ENCODE measurements at regions not wholly inside any gene's neighbourhood (a gene's known extent, or its start where the extent isn't known, plus 50 kb on each side); places are given as distances from the start of the nearest gene placed in this dataset.
A peak's percentile ranks its signal among the peaks of the same experiment; 100 is the strongest.

DNA sequence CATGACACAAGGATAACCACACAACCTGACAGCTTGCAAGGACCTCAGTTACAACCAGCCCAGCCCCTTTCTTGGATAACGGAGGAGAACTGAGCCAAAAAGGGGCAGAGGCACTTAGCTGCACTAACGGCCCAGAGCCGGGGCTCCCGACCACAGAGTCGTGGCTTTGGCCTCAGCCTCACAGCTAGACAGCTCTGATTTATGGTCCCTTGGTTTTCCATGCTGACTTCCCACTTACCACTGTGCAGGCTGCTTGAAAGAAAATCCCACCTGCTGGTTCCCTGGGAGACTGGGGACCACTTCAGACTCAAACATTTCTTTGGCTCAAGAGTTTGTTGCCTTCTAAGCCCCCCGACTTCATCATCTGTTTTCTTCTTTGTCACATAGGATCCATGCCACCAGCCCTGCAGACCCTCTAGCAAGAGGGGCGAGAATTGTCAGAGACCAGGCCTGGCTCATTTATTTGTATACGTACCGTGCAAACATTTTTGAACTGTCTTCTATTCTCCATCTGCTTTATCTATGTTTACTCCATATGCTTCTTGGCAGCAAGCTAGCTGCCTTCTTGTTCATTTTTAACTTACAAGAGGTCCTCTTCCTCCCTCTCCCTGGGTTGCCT is 352.6 kb upstream of the MYT1L start:
- DNase-seq (ENCODE audit: low read depth in 1 of 2, low spot score in 2 of 2), result no peak
- no peak overlapping the region for H3K4me3 ChIP-seq
- no peaks in the 10 kb centered on the region for H3K9me3 ChIP-seq (replicated peaks)
- H3K4me1 ChIP-seq (replicated peaks), result no peaks in the 10 kb centered on the region
- no peak overlapping the region for H3K27ac ChIP-seq
- H3K36me3 ChIP-seq, result no peaks in the 10 kb centered on the region
- H3K27me3 ChIP-seq (replicated peaks), result no peaks in the 10 kb centered on the region

- H3K27me3 ChIP-seq (replicated peaks), result no peaks in the 10 kb centered on the region
- no peak overlapping the region for H3K27ac ChIP-seq
- H3K9me3 ChIP-seq (replicated peaks), result no peaks in the 10 kb centered on the region
- H3K4me1 ChIP-seq (replicated peaks), result no peaks in the 10 kb centered on the region
- no peaks in the 10 kb centered on the region for H3K36me3 ChIP-seq
- H3K4me3 ChIP-seq, result no peak overlapping the region
- no peak for DNase-seq (ENCODE audit: low read depth in 1 of 2, low spot score in 2 of 2)
Measured at GRCh38 chr2:2682700-2683342, 351.7 kb upstream of the MYT1L start.

GRCh38 chr2:2681711-2682251 is 350.7 kb upstream of the MYT1L start:
- no peaks in the 10 kb centered on the region for H3K4me1 ChIP-seq (replicated peaks)
- DNase-seq (ENCODE audit: low read depth in 1 of 2, low spot score in 2 of 2), result no peak
- H3K36me3 ChIP-seq, result no peaks in the 10 kb centered on the region
- no peak overlapping the region for H3K4me3 ChIP-seq
- no peaks in the 10 kb centered on the region for H3K9me3 ChIP-seq (replicated peaks)
- H3K27me3 ChIP-seq (replicated peaks), result no peaks in the 10 kb centered on the region
- H3K27ac ChIP-seq, result no peak overlapping the region

- Histone ChIP-seq H3K4me1 (replicated peaks) (no peaks in the 10 kb centered on the region), H3K4me3 (no peak overlapping the region), H3K27me3 (replicated peaks) (no peaks in the 10 kb centered on the region), H3K36me3 (no peaks in the 10 kb centered on the region), H3K9me3 (replicated peaks) (no peaks in the 10 kb centered on the region), H3K27ac (no peak overlapping the region)
- DNase-seq (ENCODE audit: low read depth in 1 of 2, low spot score in 2 of 2), result no peak
Measured at GRCh38 chr2:2681085-2681484, 350.0 kb upstream of the MYT1L start.

- DNase-seq (ENCODE audit: low read depth in 1 of 2, low spot score in 2 of 2), result no peak
- no peak overlapping the region for H3K4me3 ChIP-seq
- no peaks in the 10 kb centered on the region for H3K4me1 ChIP-seq (replicated peaks)
Measured at GRCh38 chr2:2674831-2675230, 343.8 kb upstream of the MYT1L start.

DNA sequence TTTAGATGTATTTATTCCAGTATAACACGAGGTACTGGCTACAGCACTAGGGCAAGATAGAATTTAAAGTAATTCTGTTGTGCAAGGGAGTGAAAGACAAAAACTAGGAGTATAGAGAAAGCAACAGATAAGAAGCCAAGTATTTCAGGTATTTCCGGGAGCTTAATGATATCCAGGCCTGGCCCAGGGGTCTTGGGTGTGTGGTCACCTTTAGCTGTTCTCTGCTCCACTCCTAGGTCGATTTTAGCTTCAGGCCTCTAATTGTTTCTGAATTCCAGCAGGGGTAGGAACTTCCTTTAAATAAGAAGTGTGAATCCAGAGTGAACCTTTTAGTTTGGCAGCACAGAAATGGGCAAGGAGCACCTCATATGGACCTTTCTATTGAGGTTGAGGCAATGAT is 342.3 kb upstream of the MYT1L start:
- no peak for DNase-seq (ENCODE audit: low read depth in 1 of 2, low spot score in 2 of 2)

More at GRCh38 chr2:2674831-2675230, 343.8 kb upstream of the MYT1L start:
- no peak overlapping the region for H3K27ac ChIP-seq
- no peaks in the 10 kb centered on the region for H3K36me3 ChIP-seq
- H3K9me3 ChIP-seq (replicated peaks), result no peaks in the 10 kb centered on the region; the same call in 1 of the 2 replicates
- H3K27me3 ChIP-seq (replicated peaks), result no peaks in the 10 kb centered on the region

GRCh38 chr2:2672249-2672648 is 341.2 kb upstream of the MYT1L start:
- Histone ChIP-seq H3K4me3 (no peak overlapping the region), H3K4me1 (replicated peaks) (no peaks in the 10 kb centered on the region), H3K36me3 (no peaks in the 10 kb centered on the region), H3K27ac (no peak overlapping the region), H3K27me3 (replicated peaks) (no peaks in the 10 kb centered on the region), H3K9me3 (replicated peaks) (peaks cover 9% of the 10 kb centered on the region)
- no peak for DNase-seq (ENCODE audit: low read depth in 1 of 2, low spot score in 2 of 2)

More for the DNA sequence above, 342.3 kb upstream of the MYT1L start:
- H3K27me3 ChIP-seq (replicated peaks), result no peaks in the 10 kb centered on the region
- peaks cover 1% of the 10 kb centered on the region for H3K9me3 ChIP-seq (replicated peaks)
- no peaks in the 10 kb centered on the region for H3K4me1 ChIP-seq (replicated peaks)
- no peak overlapping the region for H3K27ac ChIP-seq
- H3K36me3 ChIP-seq, result no peaks in the 10 kb centered on the region
- no peak overlapping the region for H3K4me3 ChIP-seq

GRCh38 chr2:2671826-2672225 is 340.8 kb upstream of the MYT1L start:
- DNase-seq (ENCODE audit: low read depth in 1 of 2, low spot score in 2 of 2), result no peak
- Histone ChIP-seq H3K27ac (no peak overlapping the region), H3K27me3 (replicated peaks) (no peaks in the 10 kb centered on the region), H3K9me3 (replicated peaks) (peaks cover 9% of the 10 kb centered on the region), H3K36me3 (no peaks in the 10 kb centered on the region), H3K4me3 (no peak overlapping the region), H3K4me1 (replicated peaks) (no peaks in the 10 kb centered on the region)

- Histone ChIP-seq H3K27ac (no peak overlapping the region), H3K27me3 (replicated peaks) (no peaks in the 10 kb centered on the region), H3K9me3 (replicated peaks) (peaks cover 13% of the 10 kb centered on the region), H3K4me3 (no peak overlapping the region), H3K36me3 (no peaks in the 10 kb centered on the region), H3K4me1 (replicated peaks) (no peaks in the 10 kb centered on the region; the same call in 1 of the 2 replicates)
- DNase-seq (ENCODE audit: low read depth in 1 of 2, low spot score in 2 of 2), result no peak
Measured at GRCh38 chr2:2669316-2669715, 338.2 kb upstream of the MYT1L start.

DNA sequence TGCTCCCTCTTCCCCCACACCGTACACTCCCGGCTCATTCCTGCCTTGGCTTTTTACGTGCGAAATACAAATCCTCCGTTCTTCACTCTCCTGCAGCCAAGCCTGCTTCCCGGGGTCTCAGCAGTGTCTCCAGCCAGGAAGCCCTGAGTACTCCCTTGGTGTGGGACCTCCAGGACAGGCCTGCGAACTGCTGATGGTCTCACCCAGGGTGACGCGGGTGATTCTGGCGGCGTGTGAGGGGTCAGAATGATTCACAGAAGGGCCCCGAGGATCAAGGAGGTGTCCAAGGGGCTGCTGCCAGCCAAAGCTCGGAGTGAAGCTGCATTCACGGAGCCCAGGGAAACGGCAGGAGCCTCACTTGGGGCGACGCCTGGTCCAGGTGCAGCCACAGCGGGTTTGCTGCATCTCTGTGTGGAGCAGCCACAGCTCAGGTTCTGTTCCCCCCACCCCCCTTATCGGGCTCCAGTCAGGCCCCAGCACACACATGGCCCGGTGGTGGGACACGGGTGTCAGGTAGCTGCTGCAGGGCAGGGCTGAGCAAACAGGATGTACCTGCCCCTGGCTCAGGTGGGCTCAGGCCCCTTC is 337.7 kb upstream of the MYT1L start:
- Histone ChIP-seq H3K4me3 (no peak overlapping the region), H3K27ac (no peak overlapping the region), H3K36me3 (no peaks in the 10 kb centered on the region), H3K27me3 (replicated peaks) (no peaks in the 10 kb centered on the region), H3K9me3 (replicated peaks) (peaks cover 13% of the 10 kb centered on the region), H3K4me1 (replicated peaks) (peaks cover 3% of the 10 kb centered on the region; the same call in 1 of the 2 replicates)
- no peak for DNase-seq (ENCODE audit: low read depth in 1 of 2, low spot score in 2 of 2)

GRCh38 chr2:2667690-2668089 is 336.6 kb upstream of the MYT1L start:
- no peak overlapping the region for H3K27ac ChIP-seq
- peaks cover 13% of the 10 kb centered on the region for H3K9me3 ChIP-seq (replicated peaks)
- no peak for DNase-seq (ENCODE audit: low read depth in 1 of 2, low spot score in 2 of 2)
- peaks cover 3% of the 10 kb centered on the region; the same call in 1 of the 2 replicates for H3K4me1 ChIP-seq (replicated peaks)
- H3K4me3 ChIP-seq, result no peak overlapping the region
- no peaks in the 10 kb centered on the region for H3K36me3 ChIP-seq
- no peaks in the 10 kb centered on the region for H3K27me3 ChIP-seq (replicated peaks)

DNA sequence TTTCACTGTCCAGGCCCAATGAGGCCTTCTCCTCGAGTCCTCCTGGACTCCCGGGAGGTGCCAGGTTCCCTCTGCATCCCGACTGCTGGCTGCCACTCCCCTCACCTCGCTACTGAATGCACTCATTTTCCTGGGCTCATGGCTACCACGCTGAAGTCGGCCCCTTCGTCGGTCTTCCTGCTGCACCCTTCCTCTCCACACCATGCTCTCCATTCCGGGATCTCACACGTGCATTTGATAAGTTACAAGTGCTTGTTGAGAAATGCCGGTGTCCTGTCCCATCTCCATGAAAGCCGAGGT is 334.7 kb upstream of the MYT1L start:
- no peak for DNase-seq (ENCODE audit: low read depth in 1 of 2, low spot score in 2 of 2)
- Histone ChIP-seq H3K27ac (no peak overlapping the region), H3K27me3 (replicated peaks) (no peaks in the 10 kb centered on the region), H3K9me3 (replicated peaks) (peaks cover 13% of the 10 kb centered on the region), H3K4me1 (replicated peaks) (peaks cover 3% of the 10 kb centered on the region; the same call in 1 of the 2 replicates), H3K36me3 (no peaks in the 10 kb centered on the region), H3K4me3 (no peak overlapping the region)

- H3K27ac ChIP-seq, result no peak overlapping the region
- H3K4me1 ChIP-seq (replicated peaks), result peaks cover 3% of the 10 kb centered on the region; the same call in 1 of the 2 replicates
- H3K27me3 ChIP-seq (replicated peaks), result no peaks in the 10 kb centered on the region
- DNase-seq (ENCODE audit: low read depth in 1 of 2, low spot score in 2 of 2), result peak; percentile 56 to 74
- no peaks in the 10 kb centered on the region for H3K36me3 ChIP-seq
- H3K4me3 ChIP-seq, result no peak overlapping the region
- peaks cover 16% of the 10 kb centered on the region for H3K9me3 ChIP-seq (replicated peaks)
Measured at GRCh38 chr2:2664989-2665833, 334.1 kb upstream of the MYT1L start.
